ENCODE measurements at regions not wholly inside any gene's neighbourhood (a gene's known extent, or its start where the extent isn't known, plus 50 kb on each side); places are given as distances from the start of the nearest gene placed in this dataset.

DNA sequence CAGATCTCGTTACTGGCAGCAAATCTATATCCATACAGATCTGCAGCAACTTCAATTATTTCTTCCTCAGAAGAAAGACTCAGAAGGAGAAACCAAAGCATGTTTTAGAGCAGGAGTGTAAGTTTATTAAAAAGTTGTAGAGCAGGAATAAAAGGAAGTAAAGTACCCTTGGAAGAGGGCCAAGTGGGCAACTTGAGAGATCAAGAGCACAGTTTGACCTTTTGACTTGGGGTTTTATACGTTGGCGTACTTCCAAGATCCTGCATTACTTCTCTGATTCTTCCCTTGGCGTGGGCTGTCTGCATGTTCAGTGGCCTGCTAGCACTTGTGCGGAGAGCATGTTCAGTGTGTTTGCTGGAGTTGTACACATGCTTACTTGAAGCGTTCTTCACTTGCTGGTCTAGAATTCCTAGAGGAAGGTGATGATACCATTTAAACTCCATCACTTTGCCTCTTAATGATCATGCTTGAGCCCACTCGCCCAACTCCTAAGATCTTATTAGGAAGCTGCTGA lies 1114.7 kb upstream of the PABPC4L start:
- H3K36me3 ChIP-seq (ENCODE audit: low read depth, low read length), result no peaks in the 10 kb centered on the region
- H3K9ac ChIP-seq (ENCODE audit: low read length), result no peak overlapping the region
- DNase-seq (no peak), ATAC-seq (no peak)
- H3F3A ChIP-seq (ENCODE audit: low read length, unreplicated experiment), result no peaks in the 10 kb centered on the region
- TF ChIP-seq EZH2phosphoT487 (IDR thresholded peaks at IDR 0.05; ENCODE audit: borderline replicate concordance, low read length) (no peak), EZH2 (IDR thresholded peaks at IDR 0.05; ENCODE audit: low read length, unreplicated experiment) (no peak), CTCF (conservative IDR thresholded peaks at IDR 0.05; ENCODE audit: low read depth, low read length) (no peak)
- POLR2A ChIA-PET (ENCODE audit: unreplicated experiment), result no interaction called here
- H2AFZ ChIP-seq (ENCODE audit: low read length), result no peak overlapping the region
- no peaks in the 10 kb centered on the region for H3K9me2 ChIP-seq (replicated peaks; ENCODE audit: low read length)
- intact Hi-C loops (cut with micrococcal nuclease), result no loop called here
- no peaks in the 10 kb centered on the region for H3K79me2 ChIP-seq (ENCODE audit: low read length)
- H3K27me3 ChIP-seq (ENCODE audit: low read length), result no peaks in the 10 kb centered on the region
- H3K27ac ChIP-seq (ENCODE audit: low read length), result no peak overlapping the region
- H3K4me3 ChIP-seq (ENCODE audit: low read length), result no peak overlapping the region
- H3K9me3 ChIP-seq (ENCODE audit: low read length), result no peaks in the 10 kb centered on the region
- CTCF ChIA-PET, result no interaction called here
- BruUV-seq (replicated peaks), result no TSS peak
- no peak overlapping the region for H3K4me2 ChIP-seq (ENCODE audit: low read length)
- no peaks in the 10 kb centered on the region for H4K20me1 ChIP-seq (ENCODE audit: low read length)
- no peaks in the 10 kb centered on the region for H3K4me1 ChIP-seq (ENCODE audit: insufficient read depth, low read length)

DNA sequence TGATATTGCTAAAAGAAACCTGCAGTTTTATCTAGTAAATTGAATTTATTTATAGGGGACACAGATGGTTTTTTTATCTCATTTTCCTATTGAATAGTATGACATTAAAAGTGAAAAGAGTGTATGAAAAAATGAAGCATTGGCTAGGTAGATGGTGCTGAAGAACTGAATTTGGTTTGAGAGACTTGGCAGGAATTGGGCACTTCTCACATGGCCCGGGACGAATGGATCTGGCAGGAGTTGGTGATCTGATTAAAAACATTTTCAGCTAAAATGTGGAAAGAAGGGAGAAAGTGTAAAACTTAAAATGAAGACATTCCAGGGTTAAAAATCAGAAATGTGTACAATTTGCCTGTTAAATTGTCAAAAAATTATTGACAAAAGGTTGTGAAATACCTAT lies 1088.5 kb upstream of the PABPC4L start:
- Histone ChIP-seq H2AFZ (ENCODE audit: low read length) (no peak overlapping the region), H3K9me3 (ENCODE audit: low read length) (no peaks in the 10 kb centered on the region), H3F3A (ENCODE audit: low read length, unreplicated experiment) (no peaks in the 10 kb centered on the region), H3K79me2 (ENCODE audit: low read length) (no peaks in the 10 kb centered on the region), H3K9me2 (replicated peaks; ENCODE audit: low read length) (no peaks in the 10 kb centered on the region), H3K27me3 (ENCODE audit: low read length) (no peaks in the 10 kb centered on the region), H4K20me1 (ENCODE audit: low read length) (no peaks in the 10 kb centered on the region), H3K4me1 (ENCODE audit: insufficient read depth, low read length) (no peaks in the 10 kb centered on the region), H3K4me2 (ENCODE audit: low read length) (no peak overlapping the region), H3K9ac (ENCODE audit: low read length) (no peak overlapping the region), H3K36me3 (ENCODE audit: low read depth, low read length) (no peaks in the 10 kb centered on the region), H3K4me3 (ENCODE audit: low read length) (no peak overlapping the region), H3K27ac (ENCODE audit: low read length) (no peak overlapping the region)
- CTCF ChIA-PET, result no interaction called here
- intact Hi-C loops (cut with micrococcal nuclease), result no loop called here
- ATAC-seq, result no peak
- DNase-seq, result no peak
- TF ChIP-seq EZH2phosphoT487 (IDR thresholded peaks at IDR 0.05; ENCODE audit: borderline replicate concordance, low read length) (no peak), CTCF (conservative IDR thresholded peaks at IDR 0.05; ENCODE audit: low read depth, low read length) (no peak), EZH2 (IDR thresholded peaks at IDR 0.05; ENCODE audit: low read length, unreplicated experiment) (no peak)
- POLR2A ChIA-PET (ENCODE audit: unreplicated experiment), result no interaction called here
- no TSS peak for BruUV-seq (replicated peaks)

DNA sequence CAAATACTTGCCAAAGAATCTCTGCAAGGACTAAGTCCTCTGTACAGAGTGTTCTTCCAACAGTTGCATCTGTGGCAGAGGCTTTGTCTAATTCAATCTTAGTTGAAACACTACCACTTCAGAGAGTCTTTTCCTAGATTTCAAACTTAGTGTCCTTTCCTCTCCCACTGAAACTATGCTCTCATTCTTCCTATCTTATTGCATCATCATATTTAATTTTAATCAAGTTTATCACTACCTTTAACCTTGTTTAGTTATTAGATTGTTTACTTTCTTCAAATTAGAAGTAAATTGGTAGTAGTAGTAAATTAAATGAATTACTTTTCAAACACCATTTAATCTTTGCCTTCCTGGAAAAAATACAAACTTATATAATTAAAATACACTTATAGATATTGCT lies 1082.3 kb upstream of the PABPC4L start:
- Histone ChIP-seq H4K20me1 (ENCODE audit: low read length) (no peaks in the 10 kb centered on the region), H3K9me2 (replicated peaks; ENCODE audit: low read length) (no peaks in the 10 kb centered on the region), H3K4me3 (ENCODE audit: low read length) (no peak overlapping the region), H2AFZ (ENCODE audit: low read length) (no peak overlapping the region), H3K79me2 (ENCODE audit: low read length) (no peaks in the 10 kb centered on the region), H3K36me3 (ENCODE audit: low read depth, low read length) (no peaks in the 10 kb centered on the region), H3K4me2 (ENCODE audit: low read length) (no peak overlapping the region), H3K27ac (ENCODE audit: low read length) (no peak overlapping the region), H3K4me1 (ENCODE audit: insufficient read depth, low read length) (no peaks in the 10 kb centered on the region), H3K27me3 (ENCODE audit: low read length) (no peaks in the 10 kb centered on the region), H3F3A (ENCODE audit: low read length, unreplicated experiment) (no peaks in the 10 kb centered on the region), H3K9me3 (ENCODE audit: low read length) (no peaks in the 10 kb centered on the region), H3K9ac (ENCODE audit: low read length) (no peak overlapping the region)
- no peak for ATAC-seq
- POLR2A ChIA-PET (ENCODE audit: unreplicated experiment), result no interaction called here
- DNase-seq, result no peak
- TF ChIP-seq EZH2 (IDR thresholded peaks at IDR 0.05; ENCODE audit: low read length, unreplicated experiment), result no peak
- TF ChIP-seq CTCF (conservative IDR thresholded peaks at IDR 0.05; ENCODE audit: low read depth, low read length), result no peak
- TF ChIP-seq EZH2phosphoT487 (IDR thresholded peaks at IDR 0.05; ENCODE audit: borderline replicate concordance, low read length), result no peak
- no TSS peak for BruUV-seq (replicated peaks)
- intact Hi-C loops (cut with micrococcal nuclease), result no loop called here
- CTCF ChIA-PET, result no interaction called here

Data from PC-3 (cell line).